ENCODE measurements at regions not wholly inside any gene's neighbourhood (a gene's known extent, or its start where the extent isn't known, plus 50 kb on each side); places are given as distances from the start of the nearest gene placed in this dataset.

DNA sequence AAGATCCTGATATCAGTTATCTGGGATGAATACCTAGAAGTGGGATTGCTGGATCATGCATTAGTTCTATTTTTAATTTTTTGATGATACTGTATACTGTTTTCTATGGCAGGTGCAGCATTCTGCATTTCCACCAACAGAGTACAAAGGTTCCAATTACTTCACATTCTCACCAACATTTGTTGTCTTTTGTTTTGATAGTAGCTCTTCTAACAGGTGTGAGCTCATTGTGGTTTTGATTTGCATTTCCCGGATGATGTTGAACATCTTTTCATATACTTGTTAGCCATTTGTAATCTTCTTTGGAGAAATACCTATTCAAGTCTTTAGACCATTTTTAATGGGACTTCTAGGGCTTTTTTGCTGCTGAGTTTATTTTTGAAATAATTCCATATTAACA lies 139.2 kb upstream of the AMOT start:
- peaks cover 2% of the 10 kb centered on the region for H3K27me3 ChIP-seq (ENCODE audit: control insufficient read depth, insufficient read depth, low read length)
- H3K36me3 ChIP-seq (ENCODE audit: control insufficient read depth, insufficient read depth, low read length), result no peaks in the 10 kb centered on the region
- H3K4me3 ChIP-seq (ENCODE audit: low read depth, low read length), result no peak overlapping the region
- no peaks in the 10 kb centered on the region for H3K9me3 ChIP-seq (ENCODE audit: control insufficient read depth, insufficient read depth, low read length)
- no peaks in the 10 kb centered on the region for H3K4me1 ChIP-seq (ENCODE audit: control insufficient read depth, insufficient read depth, low read length)
- DNase-seq (ENCODE audit: low read depth in 4 of 6, low spot score in 6 of 6), result no peak
- no CpG with 5 or more reads among the region's 1 CpG for WGBS (ENCODE audit: insufficient coverage)
- no peak overlapping the region for H3K27ac ChIP-seq (ENCODE audit: low read depth, low read length)

DNA sequence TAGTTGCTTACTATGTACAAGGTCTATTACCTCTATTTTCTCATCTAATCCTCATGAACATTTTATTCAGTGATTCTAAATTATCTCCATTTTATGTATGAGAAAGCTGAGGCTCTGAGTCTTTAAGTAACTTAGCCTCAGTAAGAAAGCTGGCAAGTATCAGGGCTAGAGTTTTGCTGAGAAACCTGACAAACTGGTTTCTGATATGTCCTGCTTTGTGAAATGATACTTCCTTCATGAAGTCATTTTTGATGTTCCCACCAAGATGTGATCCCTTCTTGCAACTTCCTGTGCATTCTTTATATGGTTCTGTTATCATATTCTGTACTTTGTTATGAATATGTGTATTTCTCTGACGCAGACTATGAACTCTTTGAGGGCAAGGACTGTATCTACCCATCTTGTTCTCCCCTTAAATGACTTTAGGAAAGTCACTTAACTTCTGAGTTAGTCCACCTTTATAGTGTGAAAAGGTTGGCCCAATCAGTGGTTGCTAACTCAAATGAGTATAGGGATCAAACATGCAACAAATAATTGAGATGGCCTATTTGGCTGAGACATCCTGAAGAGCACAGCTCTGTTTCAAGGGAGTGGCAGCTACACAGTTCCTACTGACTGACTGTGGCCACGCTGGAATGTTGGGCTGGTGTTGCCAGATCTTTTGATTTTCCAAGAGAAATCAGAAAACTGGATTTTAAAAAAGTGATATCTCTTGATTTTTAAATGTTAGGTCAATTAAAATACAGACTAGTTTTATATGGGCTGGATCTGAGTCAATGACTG lies 127.9 kb upstream of the AMOT start:
- Histone ChIP-seq H3K4me1 (ENCODE audit: control insufficient read depth, insufficient read depth, low read length) (no peaks in the 10 kb centered on the region), H3K27me3 (ENCODE audit: control insufficient read depth, insufficient read depth, low read length) (no peaks in the 10 kb centered on the region), H3K9me3 (ENCODE audit: control insufficient read depth, insufficient read depth, low read length) (no peaks in the 10 kb centered on the region), H3K27ac (ENCODE audit: low read depth, low read length) (no peak overlapping the region), H3K36me3 (ENCODE audit: control insufficient read depth, insufficient read depth, low read length) (no peaks in the 10 kb centered on the region), H3K4me3 (ENCODE audit: low read depth, low read length) (no peak overlapping the region)
- DNase-seq (ENCODE audit: low read depth in 4 of 6, low spot score in 6 of 6), result no peak
- WGBS (ENCODE audit: insufficient coverage), result 83% methylated on average over 1 of the region's 2 CpGs

DNA sequence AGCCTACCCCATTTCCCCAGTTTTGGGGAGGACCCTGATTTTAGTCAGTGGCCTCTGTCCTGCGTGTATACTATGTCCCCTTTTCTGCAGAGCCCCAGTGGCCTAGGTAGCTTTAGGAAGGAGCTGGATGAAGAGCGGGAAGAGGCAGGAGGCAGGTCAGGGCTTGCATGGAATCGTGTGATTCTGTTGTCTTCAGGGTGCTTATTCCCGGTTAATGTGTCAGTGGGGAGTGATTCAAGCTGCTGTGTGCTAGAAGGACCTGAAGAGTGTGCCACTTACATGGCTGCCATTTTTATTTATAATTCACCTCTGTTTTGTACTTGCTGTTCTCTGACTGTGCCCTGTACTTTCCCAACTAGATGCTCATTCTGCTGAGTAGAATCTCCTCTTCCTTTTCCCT lies 127.3 kb upstream of the AMOT start:
- Histone ChIP-seq H3K27ac (ENCODE audit: low read depth, low read length) (no peak overlapping the region), H3K4me1 (ENCODE audit: control insufficient read depth, insufficient read depth, low read length) (no peaks in the 10 kb centered on the region), H3K36me3 (ENCODE audit: control insufficient read depth, insufficient read depth, low read length) (no peaks in the 10 kb centered on the region), H3K4me3 (ENCODE audit: low read depth, low read length) (no peak overlapping the region), H3K27me3 (ENCODE audit: control insufficient read depth, insufficient read depth, low read length) (no peaks in the 10 kb centered on the region), H3K9me3 (ENCODE audit: control insufficient read depth, insufficient read depth, low read length) (no peaks in the 10 kb centered on the region)
- WGBS (ENCODE audit: insufficient coverage), result 61% methylated on average over 2 of the region's 4 CpGs
- DNase-seq (ENCODE audit: low read depth in 4 of 6, low spot score in 6 of 6), result no peak

DNA sequence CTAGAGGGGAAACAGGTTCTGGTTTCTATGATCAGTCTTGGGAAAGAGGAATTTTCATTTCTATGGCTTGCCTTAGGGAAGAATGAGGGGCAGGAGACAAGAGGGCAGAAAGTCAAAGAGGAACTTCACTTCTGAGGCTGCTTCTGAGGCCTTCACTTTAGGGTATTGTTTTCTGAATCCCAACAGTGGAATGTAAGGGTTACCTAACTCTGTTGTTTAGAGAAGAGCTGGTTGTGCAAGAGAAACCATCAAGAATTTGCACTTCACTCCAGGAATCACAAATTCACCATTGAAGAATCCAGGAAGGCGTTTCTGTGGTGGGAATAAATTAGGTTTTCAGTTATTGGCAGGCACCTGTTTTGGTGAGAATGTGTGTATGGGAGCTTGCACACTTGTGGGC lies 126.7 kb upstream of the AMOT start:
- DNase-seq (ENCODE audit: low read depth in 4 of 6, low spot score in 6 of 6), result no peak
- Histone ChIP-seq H3K36me3 (ENCODE audit: control insufficient read depth, insufficient read depth, low read length) (no peaks in the 10 kb centered on the region), H3K27me3 (ENCODE audit: control insufficient read depth, insufficient read depth, low read length) (peaks cover 2% of the 10 kb centered on the region), H3K27ac (ENCODE audit: low read depth, low read length) (no peak overlapping the region), H3K9me3 (ENCODE audit: control insufficient read depth, insufficient read depth, low read length) (no peaks in the 10 kb centered on the region), H3K4me1 (ENCODE audit: control insufficient read depth, insufficient read depth, low read length) (no peaks in the 10 kb centered on the region), H3K4me3 (ENCODE audit: low read depth, low read length) (no peak overlapping the region)
- no CpG with 5 or more reads among the region's 1 CpG for WGBS (ENCODE audit: insufficient coverage)

DNA sequence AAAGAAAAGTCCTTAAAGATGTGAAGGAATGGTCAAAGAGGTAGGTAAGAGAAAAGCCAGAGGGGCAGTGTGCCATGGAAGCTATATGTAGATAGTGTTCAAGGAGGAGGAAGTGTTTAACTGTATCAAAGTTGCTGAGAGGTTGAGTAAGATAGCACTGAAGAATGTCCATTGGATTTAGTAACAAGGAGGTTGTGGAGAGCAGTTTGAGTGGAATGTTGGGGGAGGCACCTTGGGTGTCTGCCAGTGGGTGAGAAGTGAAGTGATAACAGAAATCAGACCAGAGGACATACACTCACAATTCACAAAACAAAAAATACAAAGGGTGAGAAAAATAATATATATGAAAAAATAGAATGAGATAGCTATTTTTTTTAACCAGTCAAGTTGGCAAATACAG lies 121.3 kb upstream of the AMOT start:
- Histone ChIP-seq H3K27me3 (ENCODE audit: control insufficient read depth, insufficient read depth, low read length) (peaks cover 2% of the 10 kb centered on the region), H3K4me3 (ENCODE audit: low read depth, low read length) (no peak overlapping the region), H3K36me3 (ENCODE audit: control insufficient read depth, insufficient read depth, low read length) (no peaks in the 10 kb centered on the region), H3K9me3 (ENCODE audit: control insufficient read depth, insufficient read depth, low read length) (no peaks in the 10 kb centered on the region), H3K4me1 (ENCODE audit: control insufficient read depth, insufficient read depth, low read length) (no peaks in the 10 kb centered on the region), H3K27ac (ENCODE audit: low read depth, low read length) (no peak overlapping the region)
- no peak for DNase-seq (ENCODE audit: low read depth in 4 of 6, low spot score in 6 of 6)

DNA sequence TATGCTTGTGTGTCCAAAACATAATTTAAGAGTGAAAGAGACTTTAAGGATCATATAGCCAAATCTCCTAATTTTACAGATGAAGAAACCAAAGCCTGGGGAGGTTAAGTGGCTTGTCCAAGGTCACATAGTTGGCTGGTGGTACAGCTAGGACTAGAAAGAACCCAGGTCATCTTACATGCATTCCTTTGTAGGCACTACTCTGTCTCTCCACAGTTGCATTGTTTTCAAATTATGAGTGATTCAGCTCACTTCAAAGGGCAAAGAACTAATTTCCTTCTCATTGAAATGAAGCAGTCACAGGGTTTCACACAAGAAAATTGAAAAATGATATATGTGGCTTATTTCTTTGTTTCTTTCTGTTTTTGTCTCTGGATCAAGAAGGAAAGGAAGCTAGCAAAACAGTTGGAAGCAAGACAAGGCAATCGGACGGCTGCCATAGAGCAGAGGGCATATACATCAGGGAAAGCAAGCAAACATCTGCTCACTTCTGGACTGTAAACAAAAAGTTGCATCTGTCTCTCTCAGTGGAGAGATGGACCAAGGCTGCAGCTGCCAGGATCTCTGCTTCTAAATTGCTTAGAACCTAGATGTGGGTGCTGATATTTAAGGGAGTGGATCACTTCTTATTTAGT lies 107.5 kb upstream of the AMOT start:
- no peak for DNase-seq (ENCODE audit: low read depth in 4 of 6, low spot score in 6 of 6)

DNA sequence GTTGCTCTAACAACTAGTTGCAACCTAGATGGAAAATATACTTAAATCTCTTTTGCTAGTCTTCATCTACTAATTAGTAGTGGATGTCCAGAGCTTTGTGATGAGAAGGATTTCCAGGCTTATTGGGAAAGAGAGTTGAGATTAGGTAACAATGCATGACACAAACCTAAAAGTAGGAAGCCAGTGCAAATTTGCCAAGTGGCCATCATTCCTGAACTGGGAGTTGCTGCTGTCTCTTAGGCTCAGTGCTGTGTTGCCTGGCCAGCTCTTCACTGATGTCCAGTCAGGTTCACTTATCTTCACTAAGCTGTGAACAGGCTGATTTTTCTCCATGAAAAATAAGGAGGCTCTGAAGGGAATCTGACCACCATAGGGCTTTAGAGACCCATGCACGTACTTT lies 105.6 kb upstream of the AMOT start:
- no peak overlapping the region for H3K27ac ChIP-seq (ENCODE audit: low read depth, low read length)
- no peaks in the 10 kb centered on the region for H3K4me1 ChIP-seq (ENCODE audit: control insufficient read depth, insufficient read depth, low read length)
- 67% methylated on average over 1 of the region's 1 CpG for WGBS (ENCODE audit: insufficient coverage)
- H3K36me3 ChIP-seq (ENCODE audit: control insufficient read depth, insufficient read depth, low read length), result no peaks in the 10 kb centered on the region
- H3K9me3 ChIP-seq (ENCODE audit: control insufficient read depth, insufficient read depth, low read length), result no peaks in the 10 kb centered on the region
- DNase-seq (ENCODE audit: low read depth in 4 of 6, low spot score in 6 of 6), result no peak
- no peak overlapping the region for H3K4me3 ChIP-seq (ENCODE audit: low read depth, low read length)
- peaks cover 5% of the 10 kb centered on the region for H3K27me3 ChIP-seq (ENCODE audit: control insufficient read depth, insufficient read depth, low read length)

More for the DNA sequence above, 107.5 kb upstream of the AMOT start:
- H3K9me3 ChIP-seq (ENCODE audit: control insufficient read depth, insufficient read depth, low read length), result no peaks in the 10 kb centered on the region
- H3K4me1 ChIP-seq (ENCODE audit: control insufficient read depth, insufficient read depth, low read length), result no peaks in the 10 kb centered on the region
- no peak overlapping the region for H3K4me3 ChIP-seq (ENCODE audit: low read depth, low read length)
- H3K27me3 ChIP-seq (ENCODE audit: control insufficient read depth, insufficient read depth, low read length), result peaks cover 8% of the 10 kb centered on the region
- H3K27ac ChIP-seq (ENCODE audit: low read depth, low read length), result no peak overlapping the region
- no peaks in the 10 kb centered on the region for H3K36me3 ChIP-seq (ENCODE audit: control insufficient read depth, insufficient read depth, low read length)
- 45% methylated on average over 2 of the region's 2 CpGs for WGBS (ENCODE audit: insufficient coverage)

DNA sequence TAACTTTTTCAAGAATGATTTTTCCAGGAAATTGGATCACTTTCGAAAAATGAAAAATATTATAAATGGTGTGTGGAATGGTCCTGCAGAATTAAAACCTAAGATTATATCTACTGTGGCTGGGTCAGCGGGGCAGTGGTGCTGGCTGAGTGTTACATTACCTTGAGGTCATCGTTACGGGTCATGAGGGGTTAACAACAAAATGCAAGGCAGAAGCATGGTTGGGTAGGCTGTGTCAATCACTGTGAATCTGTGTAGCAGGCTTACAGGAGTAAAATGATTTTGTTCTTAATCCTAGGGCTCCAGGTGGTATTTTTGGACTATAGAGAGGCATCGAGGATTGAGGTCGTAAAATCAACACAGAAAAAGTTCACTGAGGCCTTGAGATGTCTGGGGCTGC lies 105.2 kb upstream of the AMOT start:
- no peak for DNase-seq (ENCODE audit: low read depth in 4 of 6, low spot score in 6 of 6)
- WGBS (ENCODE audit: insufficient coverage), result 84% methylated on average over 3 of the region's 6 CpGs
- Histone ChIP-seq H3K36me3 (ENCODE audit: control insufficient read depth, insufficient read depth, low read length) (no peaks in the 10 kb centered on the region), H3K9me3 (ENCODE audit: control insufficient read depth, insufficient read depth, low read length) (no peaks in the 10 kb centered on the region), H3K27ac (ENCODE audit: low read depth, low read length) (no peak overlapping the region), H3K27me3 (ENCODE audit: control insufficient read depth, insufficient read depth, low read length) (peaks cover 5% of the 10 kb centered on the region), H3K4me1 (ENCODE audit: control insufficient read depth, insufficient read depth, low read length) (no peaks in the 10 kb centered on the region), H3K4me3 (ENCODE audit: low read depth, low read length) (no peak overlapping the region)

DNA sequence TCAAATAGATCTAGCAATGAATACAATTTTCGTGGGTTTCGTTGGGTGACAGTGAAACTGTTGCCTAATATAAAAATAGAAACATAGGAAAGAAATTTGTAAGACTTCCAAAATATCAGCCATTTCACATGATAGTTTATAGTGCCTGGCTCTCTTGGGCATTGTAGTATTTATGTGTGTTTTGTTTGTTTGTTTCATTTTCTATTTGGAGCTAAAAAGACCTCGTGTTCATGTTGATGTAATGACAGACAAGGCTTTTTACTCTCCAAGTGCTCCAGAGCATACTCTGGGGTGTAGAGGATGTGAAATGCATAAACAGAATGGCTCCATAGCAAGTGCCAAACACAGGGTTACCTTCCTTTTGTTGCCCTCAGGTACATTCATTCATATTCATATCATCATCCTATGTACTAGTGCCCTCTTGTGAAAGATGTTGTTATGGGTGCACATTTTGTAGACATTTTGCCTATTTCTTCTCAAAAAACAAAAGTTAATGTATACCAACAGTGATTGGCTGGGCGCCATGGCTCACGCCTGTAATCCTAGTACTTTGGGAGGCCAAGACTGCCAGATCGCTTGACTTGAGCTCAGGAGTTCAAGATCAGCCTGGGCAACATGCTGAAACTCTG lies 100.7 kb upstream of the AMOT start:
- Histone ChIP-seq H3K36me3 (ENCODE audit: control insufficient read depth, insufficient read depth, low read length) (no peaks in the 10 kb centered on the region), H3K9me3 (ENCODE audit: control insufficient read depth, insufficient read depth, low read length) (no peaks in the 10 kb centered on the region), H3K4me1 (ENCODE audit: control insufficient read depth, insufficient read depth, low read length) (no peaks in the 10 kb centered on the region), H3K4me3 (ENCODE audit: low read depth, low read length) (no peak overlapping the region), H3K27me3 (ENCODE audit: control insufficient read depth, insufficient read depth, low read length) (peaks cover 2% of the 10 kb centered on the region), H3K27ac (ENCODE audit: low read depth, low read length) (no peak overlapping the region)
- WGBS (ENCODE audit: insufficient coverage), result 83% methylated on average over 1 of the region's 6 CpGs
- no peak for DNase-seq (ENCODE audit: low read depth in 4 of 6, low spot score in 6 of 6)

DNA sequence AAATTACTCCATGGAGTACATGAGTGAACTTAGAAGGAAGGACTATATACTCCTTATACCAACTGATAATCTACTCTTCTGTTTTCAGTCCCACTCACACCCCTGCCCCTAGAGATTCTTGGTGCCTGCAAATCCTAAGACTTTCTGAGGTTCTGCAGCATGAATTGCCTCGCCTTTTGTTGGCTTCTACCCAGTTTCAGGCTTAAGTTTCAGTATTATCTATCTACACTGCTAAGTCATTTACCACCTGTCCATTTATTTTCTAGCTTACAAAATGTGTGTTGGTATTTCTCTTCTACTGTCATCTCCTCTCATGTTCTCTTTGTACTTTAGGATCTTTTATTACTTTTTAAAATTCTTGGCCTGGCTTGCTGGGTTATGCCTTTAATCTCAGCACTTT lies 94.4 kb upstream of the AMOT start:
- Histone ChIP-seq H3K27ac (ENCODE audit: low read depth, low read length) (no peak overlapping the region), H3K9me3 (ENCODE audit: control insufficient read depth, insufficient read depth, low read length) (no peaks in the 10 kb centered on the region), H3K27me3 (ENCODE audit: control insufficient read depth, insufficient read depth, low read length) (peaks cover 4% of the 10 kb centered on the region), H3K36me3 (ENCODE audit: control insufficient read depth, insufficient read depth, low read length) (no peaks in the 10 kb centered on the region), H3K4me1 (ENCODE audit: control insufficient read depth, insufficient read depth, low read length) (no peaks in the 10 kb centered on the region), H3K4me3 (ENCODE audit: low read depth, low read length) (no peak overlapping the region)
- DNase-seq (ENCODE audit: low read depth in 4 of 6, low spot score in 6 of 6), result no peak
- 80% methylated on average over 1 of the region's 1 CpG for WGBS (ENCODE audit: insufficient coverage)

Measured in spinal cord (tissue), 9 donors.